Lower leg skin (tissue), 3 donors: ENCODE measurements at regions not wholly inside any gene's neighbourhood (a gene's known extent, or its start where the extent isn't known, plus 50 kb on each side); places are given as distances from the start of the nearest gene placed in this dataset.

Experiments
- CTCF ChIP-seq, 3 donors: fragments of 450-650 bp; IDR thresholded peaks; one replicate each; pipeline ENCODE4 v1.5.1; 2016; ENCODE audit warnings: antibody characterized with exemption in 3 of 3, mild to moderate bottlenecking in 3 of 3, moderate library complexity in 2 of 3
- POLR2A ChIP-seq, 2 donors: fragments of 450-650 bp; IDR thresholded peaks; one replicate each; pipeline ENCODE4 v1.6.1; 2016 to 2017; ENCODE audit warnings: antibody characterized with exemption in 2 of 2, mild to moderate bottlenecking in 1 of 2, moderate library complexity in 1 of 2

DNA sequence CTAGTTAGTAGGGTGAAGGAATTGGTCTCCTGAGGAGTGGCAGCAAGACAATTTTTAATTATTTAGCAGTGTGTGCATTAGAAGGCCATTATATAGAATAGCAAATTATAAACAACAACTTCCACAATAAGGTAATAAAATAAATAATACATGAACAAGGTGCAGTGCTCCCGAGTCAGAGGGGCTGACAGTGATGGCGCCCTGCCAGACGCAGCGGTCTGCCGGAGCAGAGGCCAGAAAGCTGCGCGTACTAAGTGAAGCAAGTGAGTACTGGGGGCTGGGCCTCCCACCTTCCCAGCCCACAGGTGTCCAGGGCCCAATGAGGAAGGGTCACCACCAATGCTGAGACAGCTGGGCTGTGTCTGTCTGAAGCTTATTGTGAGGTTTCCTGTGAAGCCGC, 72.0 kb upstream of the VRK1 start:
- TF ChIP-seq CTCF (IDR thresholded peaks at IDR 0.05), result no peak
- no peak for TF ChIP-seq POLR2A (IDR thresholded peaks at IDR 0.05)
